H1 (cell line): ENCODE measurements at regions not wholly inside any gene's neighbourhood (a gene's known extent, or its start where the extent isn't known, plus 50 kb on each side); places are given as distances from the start of the nearest gene placed in this dataset.

ENCODE experiments used
- CTCF ChIA-PET: fragments of 300-600 bp; sonication (Branson Sonifier 250); formaldehyde crosslinking; loops from one replicate; lab custom pipeline; 2021; ENCODE audit not compliant: partially characterized antibody; lab: Charles Lee
- POLR2A ChIA-PET: fragments of 300-600 bp; sonication (Branson Sonifier 250); formaldehyde crosslinking; loops from one replicate; lab custom pipeline; 2021; ENCODE audit warnings: inconsistent platforms; ENCODE audit not compliant: partially characterized antibody; lab: Charles Lee
- DNase-seq, 2 experiments: peaks; one replicate each; pipeline versions ENCODE4 v3.0.0 to v3.0.0-alpha.2; 2010 to 2022; ENCODE audit warnings: low spot score in 2 of 2, low read depth in 1 of 2, mixed read lengths in 1 of 2
- FAIRE-seq: peaks from 2 replicates; lab custom pipeline; 2011; peaks lifted over from hg19 to GRCh38; lab: Jason Lieb, UNC
- H2AFZ ChIP-seq: 2 replicates; pipeline ENCODE4 v1.8.1; 2012; ENCODE audit warnings: low read length, inconsistent platforms
- H2AK5ac ChIP-seq: 2 replicates; pipeline ENCODE4 v1.6.1; 2013; ENCODE audit warnings: low read depth, low read length
- H2BK120ac ChIP-seq: replicated peaks from 2 replicates; pipeline ENCODE3; 2013; ENCODE audit warnings: low read depth, low read length, inconsistent platforms
- H2BK12ac ChIP-seq: 2 replicates; pipeline ENCODE4 v1.6.1; 2013; ENCODE audit warnings: low read depth, low read length
- H2BK15ac ChIP-seq: 2 replicates; pipeline ENCODE4 v1.6.1; 2013; ENCODE audit warnings: low read length
- H2BK20ac ChIP-seq: 2 replicates; pipeline ENCODE4 v1.6.1; 2013; ENCODE audit warnings: low read length
- H2BK5ac ChIP-seq: 2 replicates; pipeline ENCODE4 v1.6.1; 2013; ENCODE audit warnings: low read depth, low read length
- H3K14ac ChIP-seq: 2 replicates; pipeline ENCODE4 v1.6.1; 2013; ENCODE audit warnings: inconsistent platforms; ENCODE audit not compliant: insufficient read length
- H3K18ac ChIP-seq: 2 replicates; pipeline ENCODE4 v1.6.1; 2013; ENCODE audit warnings: low read length; ENCODE audit errors: extremely low read depth
- H3K23ac ChIP-seq: 2 replicates; pipeline ENCODE4 v1.6.1; 2013; ENCODE audit warnings: inconsistent platforms; ENCODE audit not compliant: insufficient read length
- H3K23me2 ChIP-seq: 2 replicates; pipeline ENCODE4 v1.6.1; 2013; ENCODE audit warnings: low read depth, low read length
- H3K27ac ChIP-seq: 2 replicates; pipeline ENCODE4 v1.6.1; 2011; ENCODE audit warnings: low read depth, low read length, inconsistent platforms
- H3K27me3 ChIP-seq, 4 experiments: replicated peaks in 1 of 4; 1 replicate in 1 of 4; 2 replicates in 3 of 4; pipeline versions ENCODE4 v1.6.1 to v1.8.1; 2011 to 2013; ENCODE audit warnings: low read length in 3 of 4, mild to moderate bottlenecking in 3 of 4, inconsistent platforms in 2 of 4, mixed read lengths in 2 of 4, moderate library complexity in 1 of 4; ENCODE audit not compliant: control insufficient read depth in 3 of 4, insufficient read depth in 3 of 4; ENCODE audit errors: extremely low read depth in 1 of 4
- H3K36me3 ChIP-seq, 4 experiments: 2 replicates each; pipeline versions ENCODE4 v1.6.1 to v1.8.1; 2011 to 2013; ENCODE audit warnings: mild to moderate bottlenecking in 4 of 4, low read length in 3 of 4, moderate library complexity in 2 of 4, control low read depth in 1 of 4, inconsistent platforms in 1 of 4; ENCODE audit not compliant: insufficient read depth in 4 of 4, control insufficient read depth in 2 of 4
- H3K4ac ChIP-seq: replicated peaks from 2 replicates; pipeline ENCODE3; 2013; ENCODE audit warnings: low read length, low read depth, mixed read lengths, inconsistent platforms; ENCODE audit not compliant: insufficient read length
- H3K4me1 ChIP-seq, 4 experiments: replicated peaks in 1 of 4; 1 replicate in 1 of 4; 2 replicates in 3 of 4; pipeline versions ENCODE4 v1.6.1 to v1.8.1; 2011 to 2013; ENCODE audit warnings: low read length in 3 of 4, inconsistent platforms in 2 of 4, mixed read lengths in 1 of 4; ENCODE audit not compliant: insufficient read depth in 4 of 4, control insufficient read depth in 3 of 4
- H3K4me2 ChIP-seq, 2 experiments: 2 replicates each; pipeline versions ENCODE4 v1.6.1 to v1.8.1; 2011 to 2013; ENCODE audit warnings: low read depth in 2 of 2, low read length in 2 of 2, control low read depth in 1 of 2, inconsistent platforms in 1 of 2, mild to moderate bottlenecking in 1 of 2; ENCODE audit not compliant: insufficient read depth in 1 of 2
- H3K4me3 ChIP-seq, 4 experiments: fragments of 200-600, 300-600 bp in 1 of 4; sonication (generic), shearing (Covaris generic), sonication (Bioruptor Twin) in 1 of 4; 2 replicates each; pipeline versions ENCODE4 v1.5.1 to v1.8.1; 2011 to 2016; ENCODE audit warnings: low read length in 4 of 4, low read depth in 3 of 4, control low read depth in 2 of 4, inconsistent platforms in 2 of 4, mild to moderate bottlenecking in 2 of 4, mixed read lengths in 1 of 4, moderate library complexity in 1 of 4; ENCODE audit not compliant: insufficient read depth in 2 of 4; ENCODE audit errors: extremely low read depth in 1 of 4
- H3K56ac ChIP-seq: replicated peaks from 2 replicates; pipeline ENCODE3; 2013; ENCODE audit warnings: low read depth, mild to moderate bottlenecking, mixed read lengths, low read length, inconsistent platforms; ENCODE audit not compliant: insufficient read length
- H3K79me1 ChIP-seq: 2 replicates; pipeline ENCODE4 v1.6.1; 2013; ENCODE audit warnings: low read depth, low read length, control low read depth
- H3K79me2 ChIP-seq, 2 experiments: 2 replicates each; pipeline versions ENCODE4 v1.6.1 to v1.8.1; 2012 to 2013; ENCODE audit warnings: low read length in 2 of 2, mild to moderate bottlenecking in 2 of 2, inconsistent platforms in 1 of 2; ENCODE audit not compliant: insufficient read depth in 2 of 2, control insufficient read depth in 1 of 2
- H3K9ac ChIP-seq, 4 experiments: replicated peaks in 1 of 4; 1 replicate in 1 of 4; 2 replicates in 3 of 4; pipeline versions ENCODE4 v1.6.1 to v1.8.1; 2011 to 2013; ENCODE audit warnings: low read depth in 3 of 4, low read length in 3 of 4, control low read depth in 2 of 4, mild to moderate bottlenecking in 2 of 4, moderate library complexity in 2 of 4, inconsistent platforms in 1 of 4; ENCODE audit errors: extremely low read depth in 1 of 4
- H3K9me3 ChIP-seq, 2 experiments: 2 replicates each; pipeline versions ENCODE4 v1.6.1 to v1.8.1; 2012 to 2013; ENCODE audit warnings: mild to moderate bottlenecking in 2 of 2, moderate library complexity in 2 of 2, control low read depth in 1 of 2, inconsistent platforms in 1 of 2, low read depth in 1 of 2, low read length in 1 of 2, mixed read lengths in 1 of 2; ENCODE audit not compliant: insufficient read depth in 2 of 2
- H4K20me1 ChIP-seq, 2 experiments: replicated peaks in 1 of 2; 2 replicates each; pipeline versions ENCODE3 to v1.8.1; 2011 to 2013; ENCODE audit warnings: inconsistent platforms in 2 of 2, low read length in 2 of 2, mild to moderate bottlenecking in 1 of 2; ENCODE audit not compliant: insufficient read depth in 2 of 2, control insufficient read depth in 1 of 2
- H4K5ac ChIP-seq: 2 replicates; pipeline ENCODE4 v1.6.1; 2013; ENCODE audit warnings: low read length, low read depth, mixed read lengths, inconsistent platforms; ENCODE audit not compliant: insufficient read length
- H4K8ac ChIP-seq: 2 replicates; pipeline ENCODE4 v1.8.0; 2013; ENCODE audit warnings: mild to moderate bottlenecking, moderate library complexity, low read length, inconsistent platforms; ENCODE audit not compliant: insufficient read depth; ENCODE audit errors: extremely low read depth
- H4K91ac ChIP-seq: replicated peaks from 2 replicates; pipeline ENCODE3; 2013; ENCODE audit warnings: low read length, mixed read lengths, inconsistent platforms; ENCODE audit not compliant: insufficient read length
- CTBP2 ChIP-seq: IDR thresholded peaks from 2 replicates; pipeline ENCODE4 v1.7.0; 2011; ENCODE audit warnings: borderline replicate concordance, mild to moderate bottlenecking, moderate library complexity, mixed read lengths, low read length; ENCODE audit not compliant: insufficient read depth, insufficient read length
- E2F6 ChIP-seq: IDR thresholded peaks from 2 replicates; pipeline ENCODE4 v1.6.1; 2012; ENCODE audit warnings: inconsistent platforms
- HDAC6 ChIP-seq: IDR thresholded peaks from one replicate; pipeline ENCODE4 v1.7.1; 2012; ENCODE audit warnings: low read depth, mild to moderate bottlenecking, inconsistent platforms, low read length, moderate library complexity
- MAX ChIP-seq: IDR thresholded peaks from 2 replicates; pipeline ENCODE4 v1.6.1; 2012; ENCODE audit warnings: inconsistent platforms
- POLR2A ChIP-seq, 2 experiments: IDR thresholded peaks; 1 replicate in 1 of 2; 2 replicates in 1 of 2; pipeline ENCODE4 v1.6.1; 2011; ENCODE audit warnings: low read depth in 2 of 2, low read length in 2 of 2, mild to moderate bottlenecking in 2 of 2; ENCODE audit errors: control extremely low read depth in 1 of 2
- RBBP5 ChIP-seq: IDR thresholded peaks from 2 replicates; pipeline ENCODE4 v1.7.1; 2012; ENCODE audit warnings: low read depth, mild to moderate bottlenecking, inconsistent platforms, low read length, moderate library complexity, borderline replicate concordance
- RXRA ChIP-seq: IDR thresholded peaks from 2 replicates; pipeline ENCODE4 v1.6.1; 2011; ENCODE audit warnings: low read depth, mild to moderate bottlenecking, low read length, moderate library complexity; ENCODE audit not compliant: insufficient read depth
- SP2 ChIP-seq: IDR thresholded peaks from 2 replicates; pipeline ENCODE4 v1.6.1; 2012; ENCODE audit warnings: mild to moderate bottlenecking, low read length, inconsistent platforms
- TCF12 ChIP-seq: IDR thresholded peaks from 2 replicates; pipeline ENCODE4 v1.6.1; 2011; ENCODE audit warnings: low read depth, mild to moderate bottlenecking, low read length
- YY1 ChIP-seq: IDR thresholded peaks from 2 replicates; pipeline ENCODE4 v1.6.1; 2011; ENCODE audit warnings: low read depth, mild to moderate bottlenecking, low read length
- WGBS, 2 experiments: shearing (Covaris generic) in 1 of 2; methylation state at CpG; one replicate each; pipeline versions ENCODE4 v1.1.6 to v1.1.7; 2013 to 2015; ENCODE audit warnings: low lambda C conversion rate in 2 of 2, mixed read lengths in 2 of 2, inconsistent platforms in 1 of 2, low coverage in 1 of 2, missing lambda C conversion rate in 1 of 2; ENCODE audit not compliant: insufficient replicate concordance in 2 of 2, insufficient coverage in 1 of 2, insufficient read length in 1 of 2; ENCODE audit errors: extremely low coverage in 1 of 2, missing lambda C conversion rate in 1 of 2; 5-methylcytosine and 5-hydroxymethylcytosine counted together

GRCh38 chr10:133034762-133035161, 53.0 kb upstream of the ADGRA1 start:
- Histone ChIP-seq H3K9me3 (no peaks in the 10 kb centered on the region), H3K9ac (no peak overlapping the region), H3K4ac (no peak overlapping the region), H3K18ac (no peak overlapping the region), H3K23me2 (no peaks in the 10 kb centered on the region), H3K79me1 (no peaks in the 10 kb centered on the region), H3K27ac (no peak overlapping the region), H3K36me3 (no peaks in the 10 kb centered on the region), H2BK20ac (no peak overlapping the region), H4K5ac (no peak overlapping the region), H3K4me3 (no peak overlapping the region)
- no peak for TF ChIP-seq SP2
- TF ChIP-seq RBBP5 = no peak
- no peak for TF ChIP-seq HDAC6
- no peak for TF ChIP-seq CTBP2
- no peak for TF ChIP-seq MAX
- no peak for TF ChIP-seq RXRA
- TF ChIP-seq E2F6 = no peak
- TF ChIP-seq TCF12 = no peak
- no peak for TF ChIP-seq YY1
- no peak for TF ChIP-seq POLR2A (IDR thresholded peaks at IDR 0.05; ENCODE audit: control extremely low read depth in 1 of 2, low read depth in 2 of 2, low read length in 2 of 2)
- TF ChIP-seq, all 59 proteins: peak for 0
- Histone ChIP-seq H2AK5ac (no peak overlapping the region), H4K20me1 (peaks cover 0 to 2% of the 10 kb centered on the region in 2 experiments), H3K23ac (no peak overlapping the region), H3K4me2 (no peak overlapping the region), H2BK12ac (no peak overlapping the region), H4K8ac (no peak overlapping the region; the same call in 1 of the 2 replicates), H2BK15ac (no peak overlapping the region), H3K27me3 (peaks cover 0 to 7% (median 2%) of the 10 kb centered on the region in 4 experiments; a peak in 2 of 7 replicates), H3K14ac (no peak overlapping the region), H2BK120ac (no peak overlapping the region), H3K4me1 (peaks cover 0 to 2% (median 0%) of the 10 kb centered on the region in 4 experiments; a peak in 1 of 7 replicates), H3K56ac (no peak overlapping the region), H3K79me2 (no peaks in the 10 kb centered on the region), H4K91ac (no peak overlapping the region), H2AFZ (no peak overlapping the region), H2BK5ac (no peak overlapping the region)
- FAIRE-seq (no peak), DNase-seq (no peak)
- WGBS, 2 experiments = 87% methylated on average over 10 of the region's 10 CpGs; no CpG with 5 or more reads in 1 of the 2 experiments
- ChIA-PET CTCF (interaction anchor here (1.6 kb wide), 1 partner anchor 15 kb away, joined by 4 read pairs; no protein-coding TSS in a partner anchor), POLR2A (no interaction called here)
